ENCODE measurements at regions not wholly inside any gene's neighbourhood (a gene's known extent, or its start where the extent isn't known, plus 50 kb on each side); places are given as distances from the start of the nearest gene placed in this dataset.

GRCh38 chr6:227074-227782 lies 65.1 kb upstream of the DUSP22 start:
- peak in 1 of 2 experiments; percentile 55 for DNase-seq

- peak in 1 of 2 experiments; percentile 13 for DNase-seq
These were observed 64.4 kb upstream of the DUSP22 start for GRCh38 chr6:227812-228338.

GRCh38 chr6:228881-229651 lies 63.2 kb upstream of the DUSP22 start:
- DNase-seq = no peak

- DNase-seq = peak in 1 of 2 experiments; percentile 16
These were observed 60.5 kb upstream of the DUSP22 start for GRCh38 chr6:231779-232178.

- DNase-seq = no peak
These were observed 59.2 kb upstream of the DUSP22 start for GRCh38 chr6:232982-233640.

- no peak for DNase-seq
These were observed 57.4 kb upstream of the DUSP22 start for GRCh38 chr6:234706-235372.

GRCh38 chr6:235763-236360 lies 56.4 kb upstream of the DUSP22 start:
- DNase-seq = peak; percentile 70 to 72

GRCh38 chr6:236519-236918 lies 55.8 kb upstream of the DUSP22 start:
- DNase-seq = no peak

- DNase-seq = no peak
These were observed 52.1 kb upstream of the DUSP22 start for GRCh38 chr6:240151-240550.

- no peak for DNase-seq
These were observed 50.9 kb upstream of the DUSP22 start for GRCh38 chr6:241336-241865.
